Lung (tissue), 11 donors: ENCODE measurements at regions not wholly inside any gene's neighbourhood (a gene's known extent, or its start where the extent isn't known, plus 50 kb on each side); places are given as distances from the start of the nearest gene placed in this dataset.

Experiments
- ATAC-seq: fragments of 200-7000 bp; cut with Tn5 transposase; one replicate; pipeline ENCODE4 v1.9.1; 2020; ENCODE audit warnings: moderate number of reproducible peaks; ENCODE audit not compliant: insufficient read depth, low FRiP score
- DNase-seq, 3 donors: peaks; one replicate each; pipeline ENCODE4 v3.0.0-alpha.2; 2013 to 2017
- H3K27ac ChIP-seq, 2 donors: one replicate each; pipeline ENCODE4 v1.5.1; 2013; ENCODE audit warnings: mild to moderate bottlenecking in 2 of 2, moderate library complexity in 2 of 2, control low read depth in 1 of 2, inconsistent platforms in 1 of 2, low read depth in 1 of 2, low read length in 1 of 2
- H3K27me3 ChIP-seq, 3 donors: one replicate each; pipeline ENCODE4 v1.5.1; 2013; ENCODE audit warnings: low read length in 2 of 3; ENCODE audit not compliant: control insufficient read depth in 3 of 3, insufficient read depth in 3 of 3
- H3K36me3 ChIP-seq, 4 donors: one replicate each; pipeline ENCODE4 v1.5.1; 2013; ENCODE audit warnings: low read length in 4 of 4, mild to moderate bottlenecking in 1 of 4, moderate library complexity in 1 of 4; ENCODE audit not compliant: control insufficient read depth in 4 of 4, insufficient read depth in 4 of 4
- H3K4me1 ChIP-seq, 5 donors: one replicate each; pipeline ENCODE4 v1.5.1; 2013; ENCODE audit warnings: low read length in 5 of 5, mild to moderate bottlenecking in 2 of 5, moderate library complexity in 1 of 5; ENCODE audit not compliant: control insufficient read depth in 5 of 5, insufficient read depth in 5 of 5
- H3K4me3 ChIP-seq: one replicate; pipeline ENCODE4 v1.5.1; 2013; ENCODE audit warnings: mild to moderate bottlenecking, control low read depth, moderate library complexity
- H3K9ac ChIP-seq, 2 donors: one replicate each; pipeline ENCODE4 v1.5.1; 2013; ENCODE audit warnings: low read length in 2 of 2, control low read depth in 1 of 2; ENCODE audit not compliant: insufficient read depth in 1 of 2
- H3K9me3 ChIP-seq, 4 donors: one replicate each; pipeline ENCODE4 v1.5.1; 2013; ENCODE audit warnings: low read length in 3 of 4, mild to moderate bottlenecking in 1 of 4, moderate library complexity in 1 of 4; ENCODE audit not compliant: control insufficient read depth in 4 of 4, insufficient read depth in 3 of 4
- CTCF ChIP-seq: IDR thresholded peaks from 2 replicates; pipeline ENCODE4 v1.5.1; 2012; ENCODE audit warnings: mild to moderate bottlenecking; ENCODE audit errors: control extremely low read depth, extremely low read depth
- WGBS, 2 donors: extraction: QIAGEN DNeasy Blood & Tissue Kit; methylation state at CpG; one replicate each; pipeline ENCODE4 v1.1.7; 2013; 5-methylcytosine and 5-hydroxymethylcytosine counted together
- donor health status: control.
- donor health status: control.
- donor health status: Bipolar disorder and iron deficiency.
- donor health status: healthy.
- donor health status: DM: yes; HTN: yes; CAD: no.

- ATAC-seq = no peak
- DNase-seq = no peak
- H3K9ac ChIP-seq = no peak overlapping the region
Measured at GRCh38 chr2:65687614-65688013, 255.2 kb upstream of the SPRED2 start.

GRCh38 chr2:65686928-65687521 lies 254.6 kb upstream of the SPRED2 start:
- Histone ChIP-seq H3K27me3 (no peaks in the 10 kb centered on the region), H3K4me3 (no peak overlapping the region), H3K4me1 (no peaks in the 10 kb centered on the region), H3K9me3 (no peaks in the 10 kb centered on the region), H3K9ac (no peak overlapping the region), H3K36me3 (no peaks in the 10 kb centered on the region), H3K27ac (no peak overlapping the region)
- no peak for DNase-seq
- 55 to 68% methylated on average over 5 of the region's 5 CpGs for WGBS, 2 donors
- no peak for ATAC-seq
- TF ChIP-seq CTCF = no peak

More at GRCh38 chr2:65687614-65688013, 255.2 kb upstream of the SPRED2 start:
- Histone ChIP-seq H3K27ac (no peak overlapping the region), H3K4me1 (no peaks in the 10 kb centered on the region), H3K4me3 (no peak overlapping the region), H3K36me3 (no peaks in the 10 kb centered on the region), H3K9me3 (no peaks in the 10 kb centered on the region), H3K27me3 (no peaks in the 10 kb centered on the region)
- TF ChIP-seq CTCF = no peak
- 92% methylated on average over 9 of the region's 9 CpGs for WGBS, 2 donors

GRCh38 chr2:65681503-65681902 lies 249.1 kb upstream of the SPRED2 start:
- Histone ChIP-seq H3K27me3 (no peaks in the 10 kb centered on the region), H3K9me3 (no peaks in the 10 kb centered on the region), H3K4me1 (no peaks in the 10 kb centered on the region), H3K27ac (no peak overlapping the region), H3K36me3 (no peaks in the 10 kb centered on the region), H3K4me3 (no peak overlapping the region), H3K9ac (no peak overlapping the region)
- no peak for ATAC-seq
- no peak for TF ChIP-seq CTCF
- WGBS, 2 donors = 58 to 74% methylated on average over 1 of the region's 1 CpG
- DNase-seq = no peak
